ENCODE measurements at regions not wholly inside any gene's neighbourhood (a gene's known extent, or its start where the extent isn't known, plus 50 kb on each side); places are given as distances from the start of the nearest gene placed in this dataset.

DNA sequence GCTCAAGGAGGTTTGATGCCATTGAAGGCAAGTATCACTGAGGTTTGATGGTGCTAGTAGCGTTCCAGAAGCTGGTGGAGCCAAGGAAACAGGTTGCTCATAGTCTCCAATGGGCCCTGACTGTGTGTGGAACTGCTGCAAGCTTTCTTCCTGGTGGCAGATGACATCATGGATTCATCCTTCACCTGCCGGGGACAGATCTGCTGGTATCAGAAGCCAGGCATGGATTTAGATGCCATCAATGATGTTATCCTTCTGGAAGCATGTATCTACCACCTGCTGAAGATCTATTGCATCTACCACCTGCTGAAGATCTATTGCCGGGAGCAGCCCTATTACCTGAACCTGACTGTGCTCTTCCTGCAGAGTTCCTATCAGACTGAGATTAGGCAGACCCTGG is 734.4 kb downstream of the PLA2G4A start:
- Mint-ChIP-seq H3K27me3 (no peaks in the 10 kb centered on the region), H3K27ac (no peak overlapping the region), H3K36me3 (ENCODE audit: low read depth) (no peaks in the 10 kb centered on the region), H3K4me1 (ENCODE audit: low read depth) (no peaks in the 10 kb centered on the region), H3K4me3 (no peak overlapping the region), H3K9me3 (peaks cover 8% of the 10 kb centered on the region)
- DNase-seq (no peak), ATAC-seq (ENCODE audit: poor library complexity) (no peak)
- TF ChIP-seq, protein P1, sequence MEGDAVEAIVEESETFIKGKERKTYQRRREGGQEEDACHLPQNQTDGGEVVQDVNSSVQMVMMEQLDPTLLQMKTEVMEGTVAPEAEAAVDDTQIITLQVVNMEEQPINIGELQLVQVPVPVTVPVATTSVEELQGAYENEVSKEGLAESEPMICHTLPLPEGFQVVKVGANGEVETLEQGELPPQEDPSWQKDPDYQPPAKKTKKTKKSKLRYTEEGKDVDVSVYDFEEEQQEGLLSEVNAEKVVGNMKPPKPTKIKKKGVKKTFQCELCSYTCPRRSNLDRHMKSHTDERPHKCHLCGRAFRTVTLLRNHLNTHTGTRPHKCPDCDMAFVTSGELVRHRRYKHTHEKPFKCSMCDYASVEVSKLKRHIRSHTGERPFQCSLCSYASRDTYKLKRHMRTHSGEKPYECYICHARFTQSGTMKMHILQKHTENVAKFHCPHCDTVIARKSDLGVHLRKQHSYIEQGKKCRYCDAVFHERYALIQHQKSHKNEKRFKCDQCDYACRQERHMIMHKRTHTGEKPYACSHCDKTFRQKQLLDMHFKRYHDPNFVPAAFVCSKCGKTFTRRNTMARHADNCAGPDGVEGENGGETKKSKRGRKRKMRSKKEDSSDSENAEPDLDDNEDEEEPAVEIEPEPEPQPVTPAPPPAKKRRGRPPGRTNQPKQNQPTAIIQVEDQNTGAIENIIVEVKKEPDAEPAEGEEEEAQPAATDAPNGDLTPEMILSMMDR (IDR thresholded peaks at IDR 0.05), result no peak
- H3K4me1 ChIP-seq (ENCODE audit: insufficient read depth, low read length), result no peaks in the 10 kb centered on the region
- H3K27ac ChIP-seq (ENCODE audit: low read depth in 1 of 2, low read length in 2 of 2), result no peak overlapping the region
- ChIA-PET CTCF (no interaction called here), POLR2A (no interaction called here)
- no peak overlapping the region for H3K4me3 ChIP-seq (ENCODE audit: low read length)
- H3K27me3 ChIP-seq (ENCODE audit: control insufficient read depth in 1 of 2, insufficient read depth in 2 of 2, low read length in 2 of 2), result no peaks in the 10 kb centered on the region
- H3K36me3 ChIP-seq (ENCODE audit: insufficient read depth, low read length), result no peaks in the 10 kb centered on the region
- intact Hi-C loops (cut with DNase I, micrococcal nuclease), result no loop called here
- H3K9me3 ChIP-seq (ENCODE audit: control insufficient read depth in 1 of 2, insufficient read depth in 1 of 2, low read length in 2 of 2), result peaks cover 0 to 11% of the 10 kb centered on the region in 2 experiments

DNA sequence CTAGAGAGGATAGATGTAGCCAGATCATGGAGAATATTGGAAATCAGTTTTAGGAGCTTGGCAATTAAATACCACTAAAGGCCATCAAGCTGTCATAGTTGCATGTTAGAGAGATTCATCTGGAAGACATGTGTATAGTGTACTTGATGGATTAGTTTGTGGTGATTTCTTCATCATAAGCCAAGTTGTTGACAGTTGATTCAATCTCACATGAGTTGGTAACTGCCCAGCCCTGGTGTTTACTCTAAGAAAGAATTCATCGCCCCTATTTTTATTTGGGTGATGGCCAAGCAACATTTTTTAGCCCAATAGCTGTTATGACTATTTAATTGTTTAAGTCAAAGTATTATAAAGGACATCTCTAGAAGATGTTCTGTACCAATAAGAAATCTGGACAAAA is 737.6 kb downstream of the PLA2G4A start:
- Mint-ChIP-seq H3K36me3 (ENCODE audit: low read depth) (no peaks in the 10 kb centered on the region), H3K4me3 (no peak overlapping the region), H3K27me3 (no peaks in the 10 kb centered on the region), H3K4me1 (ENCODE audit: low read depth) (no peaks in the 10 kb centered on the region), H3K9me3 (peaks cover 5% of the 10 kb centered on the region), H3K27ac (no peak overlapping the region)
- intact Hi-C loops (cut with DNase I, micrococcal nuclease), result no loop called here
- no peaks in the 10 kb centered on the region for H3K36me3 ChIP-seq (ENCODE audit: insufficient read depth, low read length)
- TF ChIP-seq, protein P1 (IDR thresholded peaks at IDR 0.05), result no peak
- no peaks in the 10 kb centered on the region for H3K9me3 ChIP-seq (ENCODE audit: control insufficient read depth in 1 of 2, insufficient read depth in 1 of 2, low read length in 2 of 2)
- POLR2A ChIA-PET, result no interaction called here
- no peaks in the 10 kb centered on the region for H3K4me1 ChIP-seq (ENCODE audit: insufficient read depth, low read length)
- H3K27ac ChIP-seq (ENCODE audit: low read depth in 1 of 2, low read length in 2 of 2), result no peak overlapping the region
- ATAC-seq (ENCODE audit: poor library complexity), result no peak
- CTCF ChIA-PET, result no interaction called here
- H3K27me3 ChIP-seq (ENCODE audit: control insufficient read depth in 1 of 2, insufficient read depth in 2 of 2, low read length in 2 of 2), result no peaks in the 10 kb centered on the region
- DNase-seq, result no peak
- H3K4me3 ChIP-seq (ENCODE audit: low read length), result no peak overlapping the region

DNA sequence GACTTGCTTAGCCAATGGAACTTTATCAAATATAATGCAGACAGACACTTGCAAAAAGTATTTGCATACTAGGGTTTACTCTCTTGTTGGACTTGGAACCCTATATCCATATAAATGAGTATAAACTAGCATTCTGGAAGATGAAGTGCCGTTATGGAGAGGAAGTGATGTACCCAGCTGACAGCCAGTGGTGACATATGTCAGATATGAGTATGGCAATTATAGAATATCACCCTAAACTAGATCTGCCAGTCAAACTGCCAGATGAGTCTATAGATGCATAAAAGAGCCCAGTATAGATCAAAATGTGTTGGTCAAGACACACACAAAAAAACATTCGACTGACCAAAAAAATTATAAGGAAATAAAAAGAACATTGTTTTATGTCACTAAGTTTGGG is 739.3 kb downstream of the PLA2G4A start:
- Histone ChIP-seq H3K4me1 (ENCODE audit: insufficient read depth, low read length) (no peaks in the 10 kb centered on the region), H3K27me3 (ENCODE audit: control insufficient read depth in 1 of 2, insufficient read depth in 2 of 2, low read length in 2 of 2) (no peaks in the 10 kb centered on the region), H3K9me3 (ENCODE audit: control insufficient read depth in 1 of 2, insufficient read depth in 1 of 2, low read length in 2 of 2) (no peaks in the 10 kb centered on the region), H3K27ac (ENCODE audit: low read depth in 1 of 2, low read length in 2 of 2) (no peak overlapping the region), H3K4me3 (ENCODE audit: low read length) (no peak overlapping the region), H3K36me3 (ENCODE audit: insufficient read depth, low read length) (no peaks in the 10 kb centered on the region)
- no peaks in the 10 kb centered on the region for H3K4me1 Mint-ChIP-seq (ENCODE audit: low read depth)
- DNase-seq (no peak), ATAC-seq (ENCODE audit: poor library complexity) (no peak)
- ChIA-PET POLR2A (no interaction called here), CTCF (no interaction called here)
- no peak overlapping the region for H3K27ac Mint-ChIP-seq
- no peak overlapping the region for H3K4me3 Mint-ChIP-seq
- intact Hi-C loops (cut with DNase I, micrococcal nuclease), result no loop called here
- no peaks in the 10 kb centered on the region for H3K36me3 Mint-ChIP-seq (ENCODE audit: low read depth)
- H3K9me3 Mint-ChIP-seq, result peaks cover 5% of the 10 kb centered on the region
- no peaks in the 10 kb centered on the region for H3K27me3 Mint-ChIP-seq
- TF ChIP-seq, protein P1 (IDR thresholded peaks at IDR 0.05), result no peak
